ENCODE measurements at regions not wholly inside any gene's neighbourhood (a gene's known extent, or its start where the extent isn't known, plus 50 kb on each side); places are given as distances from the start of the nearest gene placed in this dataset.

DNA sequence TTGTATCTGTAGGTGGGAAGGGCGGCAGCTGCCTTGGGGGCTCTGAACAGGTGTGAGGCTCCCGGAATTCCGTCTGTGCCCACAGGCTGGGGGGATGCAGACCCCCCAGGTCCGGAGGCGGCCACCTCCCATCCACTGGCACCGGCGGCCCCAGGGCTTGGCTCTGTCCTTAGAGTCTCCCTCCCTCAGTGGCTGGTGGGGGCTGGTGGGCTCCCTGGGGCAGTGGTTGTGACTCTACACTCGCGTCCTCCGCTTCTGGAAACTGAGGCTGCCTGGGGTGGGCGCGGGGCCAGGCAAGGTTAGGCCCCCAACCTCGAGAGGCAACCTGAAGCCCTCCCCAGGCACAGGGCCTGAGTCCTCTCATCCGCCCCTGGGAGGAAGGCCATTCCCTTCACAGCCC is 1305.4 kb downstream of the BRD1 start:
- no peak for DNase-seq (ENCODE audit: low read depth in 3 of 3)

DNA sequence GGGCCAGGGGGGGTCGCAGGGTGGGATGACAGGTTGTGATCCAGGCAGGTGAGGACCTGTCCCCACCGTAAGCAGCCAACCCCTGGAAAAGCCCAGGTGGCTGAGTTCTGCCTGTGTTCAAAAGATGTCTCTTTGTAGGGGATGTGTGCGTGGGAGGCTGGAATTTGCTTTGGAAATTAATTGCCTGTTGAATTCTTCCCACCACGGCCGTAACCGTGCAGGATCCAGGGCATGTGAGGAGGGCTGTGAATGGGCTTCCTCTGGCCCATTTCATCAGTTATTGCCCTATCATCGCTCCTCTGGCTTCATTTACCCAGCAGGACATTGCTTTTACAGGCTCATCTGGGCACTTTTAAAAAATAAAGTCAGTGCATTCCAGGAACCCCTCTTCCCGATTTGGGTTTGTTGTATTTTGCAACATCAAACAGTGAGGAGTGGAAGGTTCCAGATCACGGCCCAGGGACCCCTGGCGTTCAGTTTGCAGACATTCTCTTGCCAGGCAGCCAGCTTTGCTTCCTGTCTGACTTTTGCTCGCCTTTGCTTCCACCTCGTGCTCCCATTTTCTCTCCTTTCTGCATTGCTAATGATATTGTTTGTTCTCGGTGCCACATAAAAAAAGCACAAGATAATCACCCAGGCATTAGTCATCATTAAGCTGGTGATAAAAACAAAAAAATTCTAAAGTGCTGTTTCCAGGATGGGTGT is 1306.6 kb downstream of the BRD1 start:
- DNase-seq (ENCODE audit: low read depth in 3 of 3) = no peak

DNA sequence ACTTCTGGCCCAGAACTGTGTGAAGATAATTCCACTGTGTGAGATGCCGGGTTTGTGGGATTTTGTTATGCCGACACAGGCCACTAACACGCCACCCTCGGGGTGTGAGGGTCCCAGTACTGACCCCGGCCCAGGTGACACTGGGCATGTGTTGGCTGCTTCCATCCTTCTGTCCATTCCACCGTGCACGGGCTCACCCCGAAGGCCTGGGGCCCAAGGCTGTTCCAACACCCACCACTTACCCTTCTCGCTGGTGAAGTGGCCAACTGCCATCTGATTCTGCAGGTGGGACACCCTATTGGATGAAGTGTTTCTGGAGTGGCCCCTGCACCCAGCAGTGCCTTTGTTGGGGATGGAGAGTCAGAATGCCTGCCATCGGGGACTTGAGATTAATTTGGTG is 1307.5 kb downstream of the BRD1 start:
- no peak for DNase-seq (ENCODE audit: low read depth in 3 of 3)

DNA sequence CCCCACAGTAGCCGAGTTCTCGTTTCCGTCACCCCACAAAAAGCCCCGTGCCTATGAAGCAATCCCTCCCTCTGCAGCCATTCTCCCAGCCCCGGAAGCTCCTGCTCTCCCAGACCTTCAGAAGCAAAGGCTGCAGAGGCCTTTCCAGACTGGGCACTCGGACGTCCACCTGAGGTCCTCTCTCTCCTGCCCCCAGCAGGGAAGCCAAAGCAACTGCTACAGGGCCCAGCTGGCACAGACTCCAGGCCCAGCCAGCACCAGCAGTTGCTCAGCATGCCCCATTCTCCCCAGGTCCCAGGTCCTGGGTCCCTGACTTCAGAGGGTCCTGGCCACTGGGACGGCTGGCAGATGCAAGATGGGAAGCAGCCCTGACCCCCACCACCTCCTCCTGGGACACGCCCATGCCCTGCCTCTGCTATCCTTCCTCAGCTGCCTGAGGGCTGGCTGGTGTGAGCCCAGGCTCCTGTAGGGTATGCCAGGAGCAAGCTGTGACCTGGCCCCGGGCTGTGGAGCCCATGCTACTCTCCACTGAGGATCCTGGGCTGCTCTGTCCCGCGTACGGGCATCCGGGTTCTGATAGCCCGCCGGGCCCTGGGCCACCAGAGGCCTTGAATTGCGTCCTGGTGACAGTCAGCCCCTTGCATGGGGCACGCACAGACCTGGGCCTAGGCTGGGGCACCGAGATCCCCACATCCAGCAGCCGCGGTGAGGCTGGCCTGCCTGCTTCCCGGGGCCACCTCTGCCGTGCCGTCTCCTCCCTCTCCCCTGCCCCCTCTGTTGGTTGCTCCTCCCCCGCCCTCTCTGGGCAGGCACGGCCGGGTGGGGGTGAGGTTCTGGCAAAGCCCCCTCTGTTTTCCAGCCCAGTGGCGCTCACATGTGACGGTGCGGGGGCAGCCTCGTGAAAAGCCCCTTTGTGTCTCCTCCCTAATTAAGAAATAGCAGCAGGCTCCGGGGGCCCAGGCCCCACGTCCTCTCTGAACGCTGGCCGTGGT is 1310.3 kb downstream of the BRD1 start:
- no peak for DNase-seq (ENCODE audit: low read depth in 3 of 3)

DNA sequence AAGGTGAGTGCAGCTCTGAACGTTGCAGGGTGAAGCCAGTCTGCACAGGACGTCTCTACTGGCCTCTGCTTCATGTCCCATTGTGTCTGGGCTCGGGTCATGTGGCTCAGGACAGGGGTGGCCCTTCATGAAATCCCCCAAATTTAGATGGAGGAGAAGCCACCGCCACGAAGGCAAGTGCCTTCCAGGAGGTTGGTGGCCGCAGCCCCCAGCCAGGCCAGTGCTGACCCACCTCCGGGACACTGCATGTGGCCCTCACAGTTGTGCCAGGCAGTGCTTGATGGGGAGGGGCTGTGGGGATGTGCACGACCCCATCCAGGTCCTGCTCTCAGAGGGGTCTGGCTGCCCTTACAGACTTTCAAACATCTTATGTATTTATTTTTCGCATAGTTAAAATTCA is 1311.1 kb downstream of the BRD1 start:
- DNase-seq (ENCODE audit: low read depth in 3 of 3) = no peak

DNA sequence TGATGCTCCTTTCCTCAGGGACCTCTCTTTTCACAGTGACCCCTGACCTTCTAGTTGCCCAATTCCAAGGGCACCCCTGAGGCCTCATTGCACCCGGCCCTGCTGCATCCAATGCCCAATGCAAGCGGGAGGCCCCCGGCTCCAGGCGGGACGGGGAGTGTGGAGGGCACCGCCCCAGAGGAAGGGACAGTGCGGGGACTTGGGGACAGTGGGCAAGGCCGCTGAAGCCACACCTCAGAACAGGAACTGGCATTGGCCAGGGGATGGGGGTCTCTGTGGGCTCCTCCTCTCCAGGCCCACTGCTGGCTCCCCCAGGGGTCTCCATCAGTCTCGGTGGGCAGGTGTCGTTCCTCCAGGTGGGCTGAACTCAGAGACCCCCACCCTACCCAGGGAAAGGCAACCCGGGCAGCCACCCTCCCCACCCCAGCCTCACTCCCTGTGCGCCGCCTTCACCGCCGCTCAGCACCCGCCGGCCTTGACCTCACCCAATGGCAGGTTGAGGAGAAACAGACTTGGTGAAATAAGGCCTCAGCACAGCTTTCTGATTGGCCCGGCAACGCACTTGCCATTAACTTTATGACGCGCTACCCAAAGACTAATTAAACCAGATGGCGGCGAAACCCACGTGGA is 1312.0 kb downstream of the BRD1 start:
- DNase-seq (ENCODE audit: low read depth in 3 of 3) = no peak

DNA sequence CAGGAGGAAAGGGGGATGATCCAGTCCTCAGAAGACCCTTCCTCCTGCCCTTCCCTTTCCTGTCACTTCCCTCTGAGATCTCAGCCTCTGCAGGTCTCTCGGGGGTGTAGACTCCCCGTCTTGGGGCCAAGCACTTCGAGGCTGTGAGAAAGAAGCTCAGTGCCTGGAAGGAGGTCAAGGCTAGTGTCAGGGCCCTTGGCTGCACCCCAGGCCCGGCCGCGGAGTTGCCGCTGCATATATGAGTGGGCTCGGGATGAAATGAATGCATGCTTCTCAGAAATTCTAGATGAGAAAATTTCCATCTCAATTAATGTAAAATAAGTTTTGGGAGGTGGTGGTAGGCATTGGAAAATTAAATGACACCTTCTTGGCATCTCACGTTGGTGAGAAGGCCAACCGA is 1313.7 kb downstream of the BRD1 start:
- no peak for DNase-seq (ENCODE audit: low read depth in 3 of 3)

DNA sequence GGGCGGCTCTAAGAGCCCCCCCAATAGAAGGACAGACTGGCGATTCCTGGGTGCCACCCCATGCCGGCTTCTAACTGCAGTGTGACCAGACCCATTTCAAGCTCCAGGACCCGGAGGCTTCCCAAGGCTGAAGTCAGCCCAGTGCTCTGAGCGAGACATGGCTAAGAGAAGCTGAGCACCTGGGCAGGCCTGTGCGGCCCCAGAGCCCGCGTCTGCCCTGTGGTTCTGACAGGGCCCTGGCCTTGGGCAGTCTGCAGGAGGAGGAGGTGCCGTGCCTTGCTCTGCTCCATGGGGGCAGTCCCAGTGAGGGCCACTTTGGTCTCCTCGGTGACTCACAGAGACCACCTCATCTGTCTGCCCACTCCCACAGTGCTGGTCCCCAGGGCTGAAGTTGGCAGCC is 1314.2 kb downstream of the BRD1 start:
- no peak for DNase-seq (ENCODE audit: low read depth in 3 of 3)

DNA sequence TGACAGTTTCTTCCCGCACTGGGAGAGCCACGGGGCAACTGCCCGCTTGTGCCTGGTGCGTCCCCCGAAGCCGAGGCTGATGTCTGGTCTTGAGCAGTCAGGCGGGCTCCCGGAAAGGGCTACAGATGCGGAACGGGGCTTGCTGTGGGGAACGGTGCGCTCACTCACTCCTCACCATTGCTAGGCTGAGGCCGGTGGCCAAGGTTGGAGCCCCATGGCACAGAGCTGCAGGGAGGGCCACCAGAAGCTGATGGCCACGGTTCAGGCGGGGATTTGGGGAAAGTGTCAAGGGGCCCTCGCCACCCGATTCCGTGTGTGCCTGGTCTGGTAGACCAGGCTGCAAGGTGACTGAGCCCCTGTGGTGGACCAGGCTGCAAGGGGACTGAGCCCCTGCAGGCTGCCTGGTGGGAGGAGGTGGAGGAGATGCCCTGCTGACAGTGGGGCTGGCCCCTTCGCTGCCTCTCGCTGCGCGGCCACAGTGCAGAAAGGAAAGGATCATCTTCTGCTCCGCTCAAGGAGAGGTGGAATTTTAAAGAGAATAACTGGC is 1315.8 kb downstream of the BRD1 start:
- no peak for DNase-seq (ENCODE audit: low read depth in 3 of 3)

DNA sequence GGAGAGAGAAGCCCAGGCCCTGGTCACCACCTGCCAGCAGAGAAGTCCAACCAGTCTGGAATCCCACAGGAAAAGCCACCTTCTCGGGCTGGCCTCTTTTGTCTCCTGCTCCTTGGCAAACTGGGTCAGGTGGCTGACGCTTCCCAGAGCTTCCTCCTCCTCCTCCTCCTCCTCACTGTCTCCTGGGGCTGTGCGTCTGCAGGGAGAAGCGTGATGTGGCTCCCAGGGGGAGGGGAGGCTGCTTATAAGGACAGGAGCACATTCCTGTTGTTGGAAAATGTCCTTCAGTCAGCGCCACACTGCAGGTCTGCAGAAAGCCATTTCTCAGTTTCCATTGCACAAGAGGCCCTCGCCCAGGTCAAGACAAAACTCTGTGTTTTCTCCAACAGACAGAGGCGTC is 1316.5 kb downstream of the BRD1 start:
- DNase-seq (ENCODE audit: low read depth in 3 of 3) = no peak

DNA sequence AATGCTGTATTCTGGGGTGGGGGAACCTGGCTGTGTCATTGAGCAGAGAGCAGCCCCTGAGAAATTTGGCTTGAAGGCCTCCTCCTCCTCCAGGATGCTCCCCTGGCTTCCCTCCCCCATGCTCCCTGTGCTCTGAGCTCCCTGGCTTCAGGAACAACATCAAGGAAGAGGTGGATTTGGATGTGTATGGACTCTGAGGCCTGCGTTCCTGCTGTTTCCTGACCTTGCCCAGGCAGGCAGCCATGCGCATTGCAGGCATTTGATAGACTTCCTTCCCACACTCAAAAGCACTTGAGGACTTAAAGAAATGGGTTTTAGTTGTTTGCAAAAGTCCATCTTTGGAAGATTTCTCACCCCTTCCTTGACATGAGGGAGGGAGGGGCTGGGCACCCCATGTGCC is 1317.1 kb downstream of the BRD1 start:
- no peak for DNase-seq (ENCODE audit: low read depth in 3 of 3)

DNA sequence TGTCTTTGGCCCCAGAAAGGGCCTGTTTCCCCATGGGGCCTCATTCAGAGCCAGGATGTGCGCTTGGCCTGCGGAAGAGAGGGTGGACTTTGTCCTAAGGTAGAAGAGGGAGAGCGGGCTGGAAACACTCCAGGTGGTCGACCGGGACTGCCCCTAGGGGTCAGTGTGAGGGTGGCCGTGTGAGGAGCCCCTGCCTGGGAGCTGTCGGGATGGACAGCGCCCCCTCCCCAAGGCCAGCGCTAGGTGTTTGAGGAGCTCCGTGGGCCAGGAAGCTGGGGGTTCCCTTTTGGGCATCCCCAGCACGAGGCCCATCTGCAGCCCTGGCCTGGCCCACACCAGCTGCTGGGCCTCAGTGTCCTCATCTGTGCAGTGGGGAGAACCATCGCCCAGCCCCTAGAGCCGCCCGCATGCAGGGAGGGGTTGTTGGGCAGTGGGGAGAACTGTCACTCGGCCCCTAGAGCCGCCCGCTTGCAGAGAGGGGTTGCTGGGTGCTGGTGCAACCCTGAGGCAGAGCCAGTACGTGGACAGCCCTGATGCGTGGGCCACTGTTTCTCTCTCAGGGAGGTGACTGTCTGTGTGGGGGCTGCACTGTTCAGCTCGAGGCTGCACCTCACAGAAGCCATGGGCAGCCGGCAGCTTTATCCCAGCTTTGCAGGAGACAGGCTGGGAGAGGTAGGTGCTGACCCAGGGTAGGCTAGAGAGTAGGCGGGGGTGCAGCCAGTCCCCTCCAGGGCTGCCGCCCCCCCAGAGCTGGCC is 1319.9 kb downstream of the BRD1 start:
- no peak for DNase-seq (ENCODE audit: low read depth in 3 of 3)

DNA sequence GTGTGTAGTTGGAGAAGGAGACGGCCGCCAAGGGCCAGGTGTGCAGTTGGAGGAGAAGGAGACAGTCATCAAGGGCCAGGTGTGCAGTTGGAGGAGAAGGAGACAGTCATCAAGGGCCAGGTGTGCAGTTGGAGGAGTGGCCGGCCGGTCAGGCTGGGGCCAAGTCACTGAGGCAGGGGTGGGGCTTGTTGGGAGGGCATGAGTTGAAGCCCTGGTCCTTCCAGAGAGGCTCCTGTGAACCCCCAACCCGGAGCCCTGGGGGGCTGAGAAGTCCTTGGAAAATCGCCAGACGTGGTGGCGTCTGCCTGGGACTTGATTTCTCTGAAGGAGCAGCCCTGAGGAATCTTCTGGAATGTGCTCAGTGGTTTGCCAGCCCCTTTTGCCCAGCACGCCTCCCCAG is 1320.5 kb downstream of the BRD1 start:
- no peak for DNase-seq (ENCODE audit: low read depth in 3 of 3)

DNA sequence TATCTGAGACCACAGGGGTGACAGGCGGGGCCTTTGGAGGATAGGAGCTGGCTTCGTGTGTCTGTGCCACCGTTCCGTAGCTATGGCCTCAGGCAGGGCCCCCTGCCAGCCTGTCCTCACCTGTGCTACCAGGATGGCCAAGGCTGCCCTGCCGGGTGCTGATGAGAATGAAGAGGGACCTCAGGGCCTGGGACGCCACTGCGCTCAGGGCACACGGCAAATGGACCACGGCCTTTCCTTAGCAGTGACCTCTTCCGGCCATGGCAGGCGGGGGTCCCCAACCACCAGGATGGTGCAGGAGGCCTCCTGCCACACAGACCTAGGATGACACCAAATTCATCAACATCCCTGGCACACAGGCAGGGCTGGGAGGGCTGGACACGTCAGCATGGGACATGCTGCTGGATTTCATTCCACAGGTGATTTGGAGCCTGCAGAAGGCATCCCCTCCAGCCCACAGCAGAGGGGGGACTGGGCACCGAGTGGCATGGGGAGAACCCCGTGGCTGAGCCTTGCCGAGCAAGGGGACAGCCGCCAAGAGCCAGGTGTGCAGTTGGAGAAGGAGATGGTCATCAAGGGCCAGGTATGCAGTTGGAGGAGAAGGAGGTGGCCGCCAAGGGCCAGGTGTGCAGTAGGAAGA is 1321.0 kb downstream of the BRD1 start:
- DNase-seq (ENCODE audit: low read depth in 3 of 3) = no peak

DNA sequence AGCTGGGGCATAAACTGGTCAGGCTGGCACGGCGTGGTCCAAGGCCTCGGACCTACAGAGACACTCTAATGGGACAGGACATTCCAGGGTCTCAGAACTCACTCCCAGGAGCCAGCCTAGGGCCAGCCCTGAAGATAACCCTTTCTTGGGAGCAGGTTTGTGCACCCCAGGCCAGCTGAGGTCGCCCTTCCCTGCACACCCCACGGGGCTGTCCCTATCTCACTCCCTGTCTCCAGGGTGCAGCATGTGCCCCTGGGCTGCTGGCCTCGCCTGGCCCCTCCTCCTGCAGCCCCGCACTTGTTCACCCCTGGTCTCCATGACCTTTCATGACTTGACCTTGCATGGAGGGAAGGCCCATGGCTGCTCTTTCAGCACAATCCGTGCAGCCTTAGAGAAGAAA is 1321.8 kb downstream of the BRD1 start:
- DNase-seq (ENCODE audit: low read depth in 3 of 3) = no peak

DNA sequence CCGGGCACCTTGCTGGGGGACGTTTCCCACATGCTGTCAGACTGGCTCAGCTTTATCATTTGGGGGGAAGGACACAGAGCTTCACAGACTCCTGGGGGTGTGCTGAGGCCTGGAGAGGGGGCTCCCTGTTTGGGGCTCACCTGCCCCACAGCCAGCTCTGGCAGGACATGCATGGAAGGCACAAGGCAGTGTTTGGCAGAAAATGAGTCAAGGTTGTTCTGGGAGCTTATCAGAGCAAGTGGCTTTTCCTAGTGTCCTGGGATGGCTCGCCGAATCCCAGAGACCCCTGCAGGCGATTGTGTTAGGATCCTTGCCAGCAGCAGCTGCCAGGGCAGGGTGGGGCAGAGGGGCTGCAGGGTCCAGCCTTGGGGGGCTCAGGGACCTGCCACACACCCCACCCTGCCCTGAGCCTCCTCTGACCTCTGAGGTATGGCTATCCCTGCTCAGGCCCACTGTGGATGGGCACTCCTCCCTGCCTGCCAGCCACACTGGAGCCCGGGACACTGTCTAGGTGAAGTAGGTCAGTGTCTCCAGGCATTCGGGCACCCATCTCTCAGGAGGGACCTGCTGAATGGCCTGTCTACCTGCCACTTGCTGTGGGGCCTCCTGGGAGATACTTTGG is 1323.0 kb downstream of the BRD1 start:
- DNase-seq (ENCODE audit: low read depth in 3 of 3) = no peak

DNA sequence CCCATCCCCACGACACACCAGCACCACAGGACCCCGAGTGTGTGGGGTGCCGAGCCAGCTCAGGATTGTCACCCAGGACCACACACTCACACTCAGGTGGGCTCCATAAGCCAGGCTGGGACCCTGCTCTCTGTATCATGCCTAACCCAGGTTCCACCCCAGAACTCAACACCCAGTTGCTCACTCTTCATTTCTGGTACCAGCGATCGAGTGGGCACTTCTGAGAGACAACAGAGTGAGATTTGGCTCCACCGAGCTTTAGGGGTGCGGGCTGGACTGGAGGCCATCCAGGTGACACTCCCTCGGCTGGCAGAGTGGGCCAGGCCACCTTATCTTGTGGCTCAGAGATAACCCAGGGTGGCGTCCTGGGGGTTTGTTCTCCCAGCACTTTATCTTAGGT is 1323.8 kb downstream of the BRD1 start:
- no peak for DNase-seq (ENCODE audit: low read depth in 3 of 3)

DNA sequence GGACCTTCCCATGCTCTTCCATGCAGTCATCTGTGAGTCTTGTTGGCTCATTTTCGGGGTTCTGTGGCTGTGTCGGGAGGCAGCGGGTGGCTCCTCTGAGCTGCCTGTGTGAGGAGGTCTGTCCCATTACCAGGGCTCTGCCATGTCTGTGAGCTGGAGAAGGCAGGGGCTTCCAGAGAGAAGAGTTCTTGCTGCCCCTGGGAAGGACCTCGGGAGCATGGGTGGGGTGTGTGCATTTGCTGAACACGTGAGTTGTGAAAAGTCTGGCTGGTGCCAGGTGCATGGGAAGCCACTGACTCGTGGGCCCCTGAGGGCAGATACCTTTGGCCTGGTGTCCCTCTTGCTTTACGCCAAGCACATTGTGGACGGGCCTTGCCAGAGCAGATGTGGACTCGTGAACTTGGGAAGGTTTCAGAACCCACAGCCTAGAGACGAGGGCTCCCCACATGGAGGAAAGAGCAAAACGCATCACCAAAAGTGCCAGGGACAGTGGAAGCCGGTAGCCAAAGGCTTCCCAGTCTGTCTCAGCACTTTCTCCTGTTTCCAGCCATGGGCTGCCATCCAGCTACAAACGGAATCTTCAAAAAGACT is 1324.5 kb downstream of the BRD1 start:
- no peak for DNase-seq (ENCODE audit: low read depth in 3 of 3)

DNA sequence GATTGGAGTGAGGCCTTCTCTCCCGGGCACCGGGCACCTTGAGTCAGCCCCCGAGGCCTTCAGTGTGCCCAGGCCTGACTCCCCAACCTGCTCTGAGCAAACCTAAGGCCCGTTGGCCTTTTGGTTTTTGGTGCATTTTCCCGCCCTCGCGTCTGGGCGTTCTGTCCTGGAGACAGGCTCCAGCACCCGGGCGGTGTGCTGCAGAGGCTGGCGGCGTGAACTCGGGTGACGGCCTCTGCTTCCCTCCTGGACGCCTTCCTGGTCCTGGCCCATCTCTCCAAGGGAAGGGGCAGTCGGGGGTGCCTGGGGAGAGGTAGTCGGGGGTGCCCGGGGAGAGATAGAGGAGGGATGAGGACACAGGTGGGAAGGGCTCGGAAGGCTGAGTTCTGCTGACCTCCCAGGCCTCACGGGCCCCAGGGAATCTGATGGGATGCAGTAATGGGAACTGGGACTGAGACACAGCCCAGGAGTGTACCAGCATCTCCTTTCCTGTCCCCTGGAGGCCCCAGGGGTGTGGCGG is 1326.4 kb downstream of the BRD1 start:
- DNase-seq (ENCODE audit: low read depth in 3 of 3) = no peak
